HepG2 (cell line): ENCODE measurements at regions not wholly inside any gene's neighbourhood (a gene's known extent, or its start where the extent isn't known, plus 50 kb on each side); places are given as distances from the start of the nearest gene placed in this dataset.
A peak's percentile ranks its signal among the peaks of the same experiment; 100 is the strongest.

Experiments
- MAFK ChIP-seq, 2 experiments: IDR thresholded peaks in 1 of 2; conservative IDR thresholded peaks in 1 of 2; 2 replicates each; pipeline ENCODE4 v1.6.1; 2011; ENCODE audit warnings: improper control_type of control experiment in 2 of 2, low read length in 2 of 2
- MBNL3 ChIP-seq: fragments of 250-450 bp; sonication (Bioruptor Pico); conservative IDR thresholded peaks from 2 replicates; pipeline ENCODE4 v1.8.0; 2022; ENCODE audit warnings: mild to moderate bottlenecking, inconsistent platforms
- NBN ChIP-seq: fragments of 450-650 bp; conservative IDR thresholded peaks from 2 replicates; pipeline ENCODE4 v1.6.1; 2017
- NFYB ChIP-seq: sonication (generic); formaldehyde crosslinking; IDR thresholded peaks from 2 replicates; pipeline ENCODE4 v1.4.0; 2020; ENCODE audit warnings: missing genetic modification reagents
- TCF7L2 ChIP-seq: IDR thresholded peaks from 2 replicates; pipeline ENCODE4 v1.6.1; 2011; ENCODE audit warnings: mild to moderate bottlenecking, low read depth, low read length, moderate library complexity
- YEATS4 ChIP-seq: sonication (generic); formaldehyde crosslinking; IDR thresholded peaks from 2 replicates; pipeline ENCODE4 v1.4.0; 2020; ENCODE audit warnings: missing genetic modification reagents, borderline replicate concordance
- ZFX ChIP-seq: sonication (generic); formaldehyde crosslinking; IDR thresholded peaks from 2 replicates; pipeline ENCODE4 v1.4.0; 2020; ENCODE audit warnings: mild to moderate bottlenecking, low read depth, missing genetic modification reagents, moderate library complexity
- ZNF329 ChIP-seq: sonication (generic); formaldehyde crosslinking; IDR thresholded peaks from 2 replicates; pipeline ENCODE4 v1.9.0; 2021; ENCODE audit warnings: low read depth, mild to moderate bottlenecking, missing genetic modification reagents
- ZNF549 ChIP-seq: sonication (generic); formaldehyde crosslinking; IDR thresholded peaks from 2 replicates; pipeline ENCODE4 v1.5.0; 2020; ENCODE audit warnings: missing genetic modification reagents
- TF ChIP-seq, protein P1 (sequence below): sonication (generic); formaldehyde crosslinking; IDR thresholded peaks from 2 replicates; pipeline ENCODE4 v1.4.0; 2020; ENCODE audit warnings: missing genetic modification reagents
- TF ChIP-seq, protein P2 (sequence below): sonication (generic); formaldehyde crosslinking; IDR thresholded peaks from 2 replicates; pipeline ENCODE4 v1.9.0; 2021; ENCODE audit warnings: missing genetic modification reagents, borderline replicate concordance
- TF ChIP-seq, protein P3 (sequence below): sonication (generic); formaldehyde crosslinking; conservative IDR thresholded peaks from 2 replicates; pipeline ENCODE4 v1.4.0; 2020; ENCODE audit warnings: mild to moderate bottlenecking, missing genetic modification reagents, moderate library complexity
- TF ChIP-seq, protein P4 (sequence below), 2 experiments: sonication (generic) in 1 of 2; formaldehyde crosslinking in 1 of 2; IDR thresholded peaks; 2 replicates each; pipeline versions ENCODE4 v1.4.0 to v1.6.1; 2016 to 2020; ENCODE audit warnings: borderline replicate concordance in 1 of 2, low read depth in 1 of 2, mild to moderate bottlenecking in 1 of 2, missing genetic modification reagents in 1 of 2
- TF ChIP-seq, protein P5 (sequence below): sonication (generic); formaldehyde crosslinking; conservative IDR thresholded peaks from 2 replicates; pipeline ENCODE4 v1.4.0; 2020; ENCODE audit warnings: missing genetic modification reagents

DNA sequence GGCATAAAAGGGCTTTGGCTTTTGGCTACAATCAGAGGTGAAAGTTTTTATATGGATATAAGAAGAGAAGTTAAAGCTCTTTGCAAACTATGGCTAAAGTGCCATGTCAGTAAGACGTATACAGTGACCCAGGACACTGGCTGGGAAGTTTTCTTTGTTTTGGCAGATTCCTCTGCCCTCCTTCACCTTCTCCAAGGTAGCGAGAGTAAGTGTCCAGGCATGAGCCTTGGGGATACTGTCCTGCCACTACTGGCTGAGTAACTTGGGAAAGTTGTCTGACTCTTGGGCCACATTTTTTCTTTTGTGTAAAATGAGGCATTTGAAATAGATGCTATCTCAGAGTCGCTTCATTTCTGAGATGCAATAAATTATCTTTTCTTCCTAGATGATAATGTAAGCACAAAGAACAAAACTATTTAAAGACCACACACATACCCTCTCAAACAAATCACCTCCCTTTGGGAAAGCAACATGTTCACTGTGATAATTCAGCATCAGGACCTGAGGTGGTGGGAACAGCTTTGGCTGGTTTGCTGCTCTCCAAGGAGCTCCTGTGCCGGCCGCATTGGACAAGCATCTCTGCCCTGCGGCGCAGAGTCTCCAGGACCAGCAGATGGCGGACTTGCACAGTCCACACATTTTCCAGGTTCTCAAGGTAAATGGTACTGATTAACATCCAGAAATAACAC lies 106.3 kb downstream of the PTCSC3 start (continued):
- TF ChIP-seq MAFK (conservative IDR thresholded peaks at IDR 0.05 in 1 of 2, IDR thresholded peaks at IDR 0.05 in 1 of 2; ENCODE audit: low read length in 2 of 2) (0 out of 4 replicates have a peak, but pooled peaks of 1 of the 2 experiments have one; percentile 0), YEATS4 (CRISPR knock-in tag) (no peak), MBNL3 (CRISPR knock-in tag) (no peak), TCF7L2 (no peak), ZNF549 (CRISPR knock-in tag) (no peak), NBN (no peak), ZFX (no peak), NFYB (no peak; the same call in 1 of the 2 replicates), ZNF329 (CRISPR knock-in tag) (no peak)
- TF ChIP-seq, protein P1, sequence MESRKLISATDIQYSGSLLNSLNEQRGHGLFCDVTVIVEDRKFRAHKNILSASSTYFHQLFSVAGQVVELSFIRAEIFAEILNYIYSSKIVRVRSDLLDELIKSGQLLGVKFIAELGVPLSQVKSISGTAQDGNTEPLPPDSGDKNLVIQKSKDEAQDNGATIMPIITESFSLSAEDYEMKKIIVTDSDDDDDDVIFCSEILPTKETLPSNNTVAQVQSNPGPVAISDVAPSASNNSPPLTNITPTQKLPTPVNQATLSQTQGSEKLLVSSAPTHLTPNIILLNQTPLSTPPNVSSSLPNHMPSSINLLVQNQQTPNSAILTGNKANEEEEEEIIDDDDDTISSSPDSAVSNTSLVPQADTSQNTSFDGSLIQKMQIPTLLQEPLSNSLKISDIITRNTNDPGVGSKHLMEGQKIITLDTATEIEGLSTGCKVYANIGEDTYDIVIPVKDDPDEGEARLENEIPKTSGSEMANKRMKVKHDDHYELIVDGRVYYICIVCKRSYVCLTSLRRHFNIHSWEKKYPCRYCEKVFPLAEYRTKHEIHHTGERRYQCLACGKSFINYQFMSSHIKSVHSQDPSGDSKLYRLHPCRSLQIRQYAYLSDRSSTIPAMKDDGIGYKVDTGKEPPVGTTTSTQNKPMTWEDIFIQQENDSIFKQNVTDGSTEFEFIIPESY (CRISPR knock-in tag) = no peak
- TF ChIP-seq, protein P2, sequence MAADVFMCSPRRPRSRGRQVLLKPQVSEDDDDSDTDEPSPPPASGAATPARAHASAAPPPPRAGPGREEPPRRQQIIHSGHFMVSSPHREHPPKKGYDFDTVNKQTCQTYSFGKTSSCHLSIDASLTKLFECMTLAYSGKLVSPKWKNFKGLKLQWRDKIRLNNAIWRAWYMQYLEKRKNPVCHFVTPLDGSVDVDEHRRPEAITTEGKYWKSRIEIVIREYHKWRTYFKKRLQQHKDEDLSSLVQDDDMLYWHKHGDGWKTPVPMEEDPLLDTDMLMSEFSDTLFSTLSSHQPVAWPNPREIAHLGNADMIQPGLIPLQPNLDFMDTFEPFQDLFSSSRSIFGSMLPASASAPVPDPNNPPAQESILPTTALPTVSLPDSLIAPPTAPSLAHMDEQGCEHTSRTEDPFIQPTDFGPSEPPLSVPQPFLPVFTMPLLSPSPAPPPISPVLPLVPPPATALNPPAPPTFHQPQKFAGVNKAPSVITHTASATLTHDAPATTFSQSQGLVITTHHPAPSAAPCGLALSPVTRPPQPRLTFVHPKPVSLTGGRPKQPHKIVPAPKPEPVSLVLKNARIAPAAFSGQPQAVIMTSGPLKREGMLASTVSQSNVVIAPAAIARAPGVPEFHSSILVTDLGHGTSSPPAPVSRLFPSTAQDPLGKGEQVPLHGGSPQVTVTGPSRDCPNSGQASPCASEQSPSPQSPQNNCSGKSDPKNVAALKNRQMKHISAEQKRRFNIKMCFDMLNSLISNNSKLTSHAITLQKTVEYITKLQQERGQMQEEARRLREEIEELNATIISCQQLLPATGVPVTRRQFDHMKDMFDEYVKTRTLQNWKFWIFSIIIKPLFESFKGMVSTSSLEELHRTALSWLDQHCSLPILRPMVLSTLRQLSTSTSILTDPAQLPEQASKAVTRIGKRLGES (CRISPR knock-in tag) = no peak
- TF ChIP-seq, protein P3, sequence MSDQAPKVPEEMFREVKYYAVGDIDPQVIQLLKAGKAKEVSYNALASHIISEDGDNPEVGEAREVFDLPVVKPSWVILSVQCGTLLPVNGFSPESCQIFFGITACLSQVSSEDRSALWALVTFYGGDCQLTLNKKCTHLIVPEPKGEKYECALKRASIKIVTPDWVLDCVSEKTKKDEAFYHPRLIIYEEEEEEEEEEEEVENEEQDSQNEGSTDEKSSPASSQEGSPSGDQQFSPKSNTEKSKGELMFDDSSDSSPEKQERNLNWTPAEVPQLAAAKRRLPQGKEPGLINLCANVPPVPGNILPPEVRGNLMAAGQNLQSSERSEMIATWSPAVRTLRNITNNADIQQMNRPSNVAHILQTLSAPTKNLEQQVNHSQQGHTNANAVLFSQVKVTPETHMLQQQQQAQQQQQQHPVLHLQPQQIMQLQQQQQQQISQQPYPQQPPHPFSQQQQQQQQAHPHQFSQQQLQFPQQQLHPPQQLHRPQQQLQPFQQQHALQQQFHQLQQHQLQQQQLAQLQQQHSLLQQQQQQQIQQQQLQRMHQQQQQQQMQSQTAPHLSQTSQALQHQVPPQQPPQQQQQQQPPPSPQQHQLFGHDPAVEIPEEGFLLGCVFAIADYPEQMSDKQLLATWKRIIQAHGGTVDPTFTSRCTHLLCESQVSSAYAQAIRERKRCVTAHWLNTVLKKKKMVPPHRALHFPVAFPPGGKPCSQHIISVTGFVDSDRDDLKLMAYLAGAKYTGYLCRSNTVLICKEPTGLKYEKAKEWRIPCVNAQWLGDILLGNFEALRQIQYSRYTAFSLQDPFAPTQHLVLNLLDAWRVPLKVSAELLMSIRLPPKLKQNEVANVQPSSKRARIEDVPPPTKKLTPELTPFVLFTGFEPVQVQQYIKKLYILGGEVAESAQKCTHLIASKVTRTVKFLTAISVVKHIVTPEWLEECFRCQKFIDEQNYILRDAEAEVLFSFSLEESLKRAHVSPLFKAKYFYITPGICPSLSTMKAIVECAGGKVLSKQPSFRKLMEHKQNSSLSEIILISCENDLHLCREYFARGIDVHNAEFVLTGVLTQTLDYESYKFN (CRISPR knock-in tag) = no peak
- TF ChIP-seq, protein P4, sequence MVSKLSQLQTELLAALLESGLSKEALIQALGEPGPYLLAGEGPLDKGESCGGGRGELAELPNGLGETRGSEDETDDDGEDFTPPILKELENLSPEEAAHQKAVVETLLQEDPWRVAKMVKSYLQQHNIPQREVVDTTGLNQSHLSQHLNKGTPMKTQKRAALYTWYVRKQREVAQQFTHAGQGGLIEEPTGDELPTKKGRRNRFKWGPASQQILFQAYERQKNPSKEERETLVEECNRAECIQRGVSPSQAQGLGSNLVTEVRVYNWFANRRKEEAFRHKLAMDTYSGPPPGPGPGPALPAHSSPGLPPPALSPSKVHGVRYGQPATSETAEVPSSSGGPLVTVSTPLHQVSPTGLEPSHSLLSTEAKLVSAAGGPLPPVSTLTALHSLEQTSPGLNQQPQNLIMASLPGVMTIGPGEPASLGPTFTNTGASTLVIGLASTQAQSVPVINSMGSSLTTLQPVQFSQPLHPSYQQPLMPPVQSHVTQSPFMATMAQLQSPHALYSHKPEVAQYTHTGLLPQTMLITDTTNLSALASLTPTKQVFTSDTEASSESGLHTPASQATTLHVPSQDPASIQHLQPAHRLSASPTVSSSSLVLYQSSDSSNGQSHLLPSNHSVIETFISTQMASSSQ (IDR thresholded peaks at IDR 0.05; ENCODE audit: low read depth) = no peak
- TF ChIP-seq, protein P4 (CRISPR knock-in tag; IDR thresholded peaks at IDR 0.05; ENCODE audit: borderline replicate concordance) = no peak
- TF ChIP-seq, protein P5, sequence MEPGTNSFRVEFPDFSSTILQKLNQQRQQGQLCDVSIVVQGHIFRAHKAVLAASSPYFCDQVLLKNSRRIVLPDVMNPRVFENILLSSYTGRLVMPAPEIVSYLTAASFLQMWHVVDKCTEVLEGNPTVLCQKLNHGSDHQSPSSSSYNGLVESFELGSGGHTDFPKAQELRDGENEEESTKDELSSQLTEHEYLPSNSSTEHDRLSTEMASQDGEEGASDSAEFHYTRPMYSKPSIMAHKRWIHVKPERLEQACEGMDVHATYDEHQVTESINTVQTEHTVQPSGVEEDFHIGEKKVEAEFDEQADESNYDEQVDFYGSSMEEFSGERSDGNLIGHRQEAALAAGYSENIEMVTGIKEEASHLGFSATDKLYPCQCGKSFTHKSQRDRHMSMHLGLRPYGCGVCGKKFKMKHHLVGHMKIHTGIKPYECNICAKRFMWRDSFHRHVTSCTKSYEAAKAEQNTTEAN (CRISPR knock-in tag) = no peak
